SK-N-SH (cell line): ENCODE measurements at regions not wholly inside any gene's neighbourhood (a gene's known extent, or its start where the extent isn't known, plus 50 kb on each side); places are given as distances from the start of the nearest gene placed in this dataset.

Experiments
- CTCF ChIA-PET: fragments of 300-600, 350-600 bp; formaldehyde crosslinking; extraction: SDS; loops from one replicate; lab custom pipeline; 2021; lab: Yijun Ruan, JAX
- POLR2A ChIA-PET: fragments of 350-600 bp; sonication (Branson Sonifier 250); formaldehyde crosslinking; extraction: SDS; loops from one replicate; lab custom pipeline; 2020; ENCODE audit warnings: antibody characterized with exemption, inconsistent platforms; lab: Yijun Ruan, JAX
- DNase-seq: peaks from one replicate; pipeline ENCODE4 v3.0.0; 2012
- H2AFZ ChIP-seq: fragments of 200-600 bp; sonication (generic); 2 replicates; pipeline ENCODE4 v1.8.1; 2016; ENCODE audit warnings: antibody characterized with exemption, mild to moderate bottlenecking, low read depth
- H3F3A ChIP-seq: fragments of 200-600 bp; sonication (generic); replicated peaks from 2 replicates; pipeline ENCODE3; 2016; ENCODE audit warnings: antibody characterized with exemption, mild to moderate bottlenecking; ENCODE audit not compliant: insufficient read depth
- H3K27ac ChIP-seq, 2 experiments: fragments of 200-500 bp in 1 of 2; fragments of 200-600 bp in 1 of 2; sonication (Bioruptor generic) in 1 of 2; sonication (generic), shearing (Covaris generic) in 1 of 2; 2 replicates each; pipeline versions ENCODE4 v1.5.1 to v1.6.1; 2014 to 2016; ENCODE audit warnings: low read depth in 2 of 2, inconsistent platforms in 1 of 2, low read length in 1 of 2, mild to moderate bottlenecking in 1 of 2, mixed read lengths in 1 of 2
- H3K27me3 ChIP-seq: fragments of 200-600 bp; sonication (generic), shearing (Covaris generic); 2 replicates; pipeline ENCODE4 v1.6.1; 2016; ENCODE audit warnings: mixed run types; ENCODE audit not compliant: insufficient read depth
- H3K36me3 ChIP-seq, 2 experiments: fragments of 200-500 bp in 1 of 2; fragments of 200-600 bp in 1 of 2; sonication (Bioruptor generic) in 1 of 2; sonication (generic) in 1 of 2; replicated peaks in 1 of 2; 2 replicates each; pipeline versions ENCODE3 to v1.5.1; 2014 to 2016; ENCODE audit warnings: low read length in 1 of 2, mild to moderate bottlenecking in 1 of 2; ENCODE audit not compliant: insufficient read depth in 2 of 2, control insufficient read depth in 1 of 2
- H3K4me1 ChIP-seq, 2 experiments: fragments of 200-500 bp in 1 of 2; fragments of 200-600 bp in 1 of 2; sonication (Bioruptor generic) in 1 of 2; sonication (generic), shearing (Covaris generic) in 1 of 2; 2 replicates each; pipeline versions ENCODE4 v1.5.1 to v1.6.1; 2014 to 2016; ENCODE audit warnings: low read depth in 1 of 2, low read length in 1 of 2, mixed run types in 1 of 2; ENCODE audit not compliant: insufficient read depth in 2 of 2, control insufficient read depth in 1 of 2
- H3K4me2 ChIP-seq: fragments of 200-600 bp; sonication (generic), shearing (Covaris generic); 2 replicates; pipeline ENCODE4 v1.6.1; 2017; ENCODE audit warnings: mixed run types
- H3K4me3 ChIP-seq, 2 experiments: fragments of 200-500 bp in 1 of 2; fragments of 200-600 bp in 1 of 2; sonication (Bioruptor generic) in 1 of 2; sonication (generic), shearing (Covaris generic) in 1 of 2; 2 replicates each; pipeline versions ENCODE4 v1.5.1 to v1.8.1; 2014 to 2016; ENCODE audit warnings: low read depth in 2 of 2, inconsistent platforms in 1 of 2, low read length in 1 of 2, mild to moderate bottlenecking in 1 of 2, mixed read lengths in 1 of 2, moderate library complexity in 1 of 2
- H3K79me2 ChIP-seq: fragments of 200-600 bp; sonication (generic); 2 replicates; pipeline ENCODE4 v1.8.1; 2017; ENCODE audit warnings: mild to moderate bottlenecking; ENCODE audit not compliant: insufficient read depth
- H3K9ac ChIP-seq: fragments of 200-600 bp; sonication (generic); 2 replicates; pipeline ENCODE4 v1.6.1; 2017; ENCODE audit warnings: mixed run types
- H3K9me2 ChIP-seq: fragments of 200-600 bp; sonication (generic); 2 replicates; pipeline ENCODE4 v1.6.1; 2017; ENCODE audit warnings: mixed run types
- H3K9me3 ChIP-seq: fragments of 200-600 bp; sonication (generic); 2 replicates; pipeline ENCODE4 v1.6.1; 2017; ENCODE audit warnings: mixed run types, mild to moderate bottlenecking, moderate library complexity
- H4K20me1 ChIP-seq: fragments of 200-600 bp; sonication (generic); 2 replicates; pipeline ENCODE4 v1.6.1; 2017; ENCODE audit warnings: mild to moderate bottlenecking, mixed run types; ENCODE audit not compliant: insufficient read depth
- ELF1 ChIP-seq: IDR thresholded peaks from 2 replicates; pipeline ENCODE4 v1.4.0; 2012
- EP300 ChIP-seq, 2 experiments: IDR thresholded peaks; 2 replicates each; pipeline versions ENCODE4 v1.4.0 to v1.6.1; 2012; ENCODE audit warnings: borderline replicate concordance in 1 of 2, low read depth in 1 of 2, low read length in 1 of 2
- FOSL2 ChIP-seq: IDR thresholded peaks from 2 replicates; pipeline ENCODE4 v1.4.0; 2012; ENCODE audit warnings: low read depth, mild to moderate bottlenecking, moderate library complexity, borderline replicate concordance
- MXI1 ChIP-seq: IDR thresholded peaks from 2 replicates; pipeline ENCODE4 v1.6.1; 2012; ENCODE audit warnings: mild to moderate bottlenecking, low read depth, low read length, improper control_type of control experiment
- POLR2AphosphoS5 ChIP-seq: IDR thresholded peaks from 2 replicates; pipeline ENCODE4 v1.6.1; 2012; ENCODE audit warnings: low read depth, low read length
- RAD21 ChIP-seq: IDR thresholded peaks from 2 replicates; pipeline ENCODE4 v1.6.1; 2012; ENCODE audit warnings: mild to moderate bottlenecking, low read length
- RXRA ChIP-seq: IDR thresholded peaks from 2 replicates; pipeline ENCODE4 v1.4.0; 2012; ENCODE audit warnings: low read depth, mild to moderate bottlenecking, borderline replicate concordance
- YY1 ChIP-seq: IDR thresholded peaks from 2 replicates; pipeline ENCODE4 v1.4.0; 2012; ENCODE audit warnings: low read depth, mild to moderate bottlenecking
- WGBS: methylation state at CpG from one replicate; pipeline ENCODE4 v1.1.6; 2017; ENCODE audit warnings: low lambda C conversion rate; 5-methylcytosine and 5-hydroxymethylcytosine counted together
- TF ChIP-seq, protein P1 (sequence below): IDR thresholded peaks from 2 replicates; pipeline ENCODE4 v1.6.1; 2012; ENCODE audit warnings: mild to moderate bottlenecking, low read depth, low read length, moderate library complexity
- TF ChIP-seq, protein P2 (sequence below): fragments of 200-600 bp; sonication (generic); IDR thresholded peaks from 2 replicates; pipeline ENCODE4 v1.6.1; 2017; ENCODE audit warnings: antibody characterized with exemption, mild to moderate bottlenecking, moderate library complexity
- TF ChIP-seq, protein P3 (sequence below): fragments of 150-350 bp; IDR thresholded peaks from 2 replicates; pipeline ENCODE4 v1.6.1; 2016; ENCODE audit warnings: mild to moderate bottlenecking, low read depth, low read length
- TF ChIP-seq, protein P4 (sequence below): IDR thresholded peaks from 2 replicates; pipeline ENCODE4 v1.4.0; 2012; ENCODE audit warnings: low read depth, borderline replicate concordance

GRCh38 chrX:56025872-56026571 lies 206.1 kb upstream of the KLF8 start:
- Histone ChIP-seq H3K4me1 (no peaks in the 10 kb centered on the region), H3K4me3 (no peak overlapping the region), H4K20me1 (no peaks in the 10 kb centered on the region), H2AFZ (no peak overlapping the region), H3K9me3 (no peaks in the 10 kb centered on the region), H3K4me2 (no peak overlapping the region), H3K27me3 (no peaks in the 10 kb centered on the region; the same call in 1 of the 2 replicates), H3K36me3 (no peaks in the 10 kb centered on the region), H3K27ac (no peak overlapping the region), H3K79me2 (no peaks in the 10 kb centered on the region), H3K9me2 (no peaks in the 10 kb centered on the region), H3F3A (no peaks in the 10 kb centered on the region), H3K9ac (no peak overlapping the region)
- 12% methylated on average over 11 of the region's 11 CpGs for WGBS
- DNase-seq = no peak
- ChIA-PET CTCF (no interaction called here), POLR2A (no interaction called here)
- TF ChIP-seq ELF1 (peak; percentile 53), MXI1 (no peak), POLR2AphosphoS5 (no peak), EP300 (IDR thresholded peaks at IDR 0.05; ENCODE audit: borderline replicate concordance in 1 of 2, low read depth in 1 of 2, low read length in 1 of 2) (no peak), FOSL2 (no peak)
- TF ChIP-seq, protein P1, sequence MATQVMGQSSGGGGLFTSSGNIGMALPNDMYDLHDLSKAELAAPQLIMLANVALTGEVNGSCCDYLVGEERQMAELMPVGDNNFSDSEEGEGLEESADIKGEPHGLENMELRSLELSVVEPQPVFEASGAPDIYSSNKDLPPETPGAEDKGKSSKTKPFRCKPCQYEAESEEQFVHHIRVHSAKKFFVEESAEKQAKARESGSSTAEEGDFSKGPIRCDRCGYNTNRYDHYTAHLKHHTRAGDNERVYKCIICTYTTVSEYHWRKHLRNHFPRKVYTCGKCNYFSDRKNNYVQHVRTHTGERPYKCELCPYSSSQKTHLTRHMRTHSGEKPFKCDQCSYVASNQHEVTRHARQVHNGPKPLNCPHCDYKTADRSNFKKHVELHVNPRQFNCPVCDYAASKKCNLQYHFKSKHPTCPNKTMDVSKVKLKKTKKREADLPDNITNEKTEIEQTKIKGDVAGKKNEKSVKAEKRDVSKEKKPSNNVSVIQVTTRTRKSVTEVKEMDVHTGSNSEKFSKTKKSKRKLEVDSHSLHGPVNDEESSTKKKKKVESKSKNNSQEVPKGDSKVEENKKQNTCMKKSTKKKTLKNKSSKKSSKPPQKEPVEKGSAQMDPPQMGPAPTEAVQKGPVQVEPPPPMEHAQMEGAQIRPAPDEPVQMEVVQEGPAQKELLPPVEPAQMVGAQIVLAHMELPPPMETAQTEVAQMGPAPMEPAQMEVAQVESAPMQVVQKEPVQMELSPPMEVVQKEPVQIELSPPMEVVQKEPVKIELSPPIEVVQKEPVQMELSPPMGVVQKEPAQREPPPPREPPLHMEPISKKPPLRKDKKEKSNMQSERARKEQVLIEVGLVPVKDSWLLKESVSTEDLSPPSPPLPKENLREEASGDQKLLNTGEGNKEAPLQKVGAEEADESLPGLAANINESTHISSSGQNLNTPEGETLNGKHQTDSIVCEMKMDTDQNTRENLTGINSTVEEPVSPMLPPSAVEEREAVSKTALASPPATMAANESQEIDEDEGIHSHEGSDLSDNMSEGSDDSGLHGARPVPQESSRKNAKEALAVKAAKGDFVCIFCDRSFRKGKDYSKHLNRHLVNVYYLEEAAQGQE = no peak
- TF ChIP-seq, protein P2, sequence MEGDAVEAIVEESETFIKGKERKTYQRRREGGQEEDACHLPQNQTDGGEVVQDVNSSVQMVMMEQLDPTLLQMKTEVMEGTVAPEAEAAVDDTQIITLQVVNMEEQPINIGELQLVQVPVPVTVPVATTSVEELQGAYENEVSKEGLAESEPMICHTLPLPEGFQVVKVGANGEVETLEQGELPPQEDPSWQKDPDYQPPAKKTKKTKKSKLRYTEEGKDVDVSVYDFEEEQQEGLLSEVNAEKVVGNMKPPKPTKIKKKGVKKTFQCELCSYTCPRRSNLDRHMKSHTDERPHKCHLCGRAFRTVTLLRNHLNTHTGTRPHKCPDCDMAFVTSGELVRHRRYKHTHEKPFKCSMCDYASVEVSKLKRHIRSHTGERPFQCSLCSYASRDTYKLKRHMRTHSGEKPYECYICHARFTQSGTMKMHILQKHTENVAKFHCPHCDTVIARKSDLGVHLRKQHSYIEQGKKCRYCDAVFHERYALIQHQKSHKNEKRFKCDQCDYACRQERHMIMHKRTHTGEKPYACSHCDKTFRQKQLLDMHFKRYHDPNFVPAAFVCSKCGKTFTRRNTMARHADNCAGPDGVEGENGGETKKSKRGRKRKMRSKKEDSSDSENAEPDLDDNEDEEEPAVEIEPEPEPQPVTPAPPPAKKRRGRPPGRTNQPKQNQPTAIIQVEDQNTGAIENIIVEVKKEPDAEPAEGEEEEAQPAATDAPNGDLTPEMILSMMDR = peak; percentile 31; the same call in 1 of the 2 replicates
- TF ChIP-seq, protein P3, sequence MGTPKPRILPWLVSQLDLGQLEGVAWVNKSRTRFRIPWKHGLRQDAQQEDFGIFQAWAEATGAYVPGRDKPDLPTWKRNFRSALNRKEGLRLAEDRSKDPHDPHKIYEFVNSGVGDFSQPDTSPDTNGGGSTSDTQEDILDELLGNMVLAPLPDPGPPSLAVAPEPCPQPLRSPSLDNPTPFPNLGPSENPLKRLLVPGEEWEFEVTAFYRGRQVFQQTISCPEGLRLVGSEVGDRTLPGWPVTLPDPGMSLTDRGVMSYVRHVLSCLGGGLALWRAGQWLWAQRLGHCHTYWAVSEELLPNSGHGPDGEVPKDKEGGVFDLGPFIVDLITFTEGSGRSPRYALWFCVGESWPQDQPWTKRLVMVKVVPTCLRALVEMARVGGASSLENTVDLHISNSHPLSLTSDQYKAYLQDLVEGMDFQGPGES = no peak

DNA sequence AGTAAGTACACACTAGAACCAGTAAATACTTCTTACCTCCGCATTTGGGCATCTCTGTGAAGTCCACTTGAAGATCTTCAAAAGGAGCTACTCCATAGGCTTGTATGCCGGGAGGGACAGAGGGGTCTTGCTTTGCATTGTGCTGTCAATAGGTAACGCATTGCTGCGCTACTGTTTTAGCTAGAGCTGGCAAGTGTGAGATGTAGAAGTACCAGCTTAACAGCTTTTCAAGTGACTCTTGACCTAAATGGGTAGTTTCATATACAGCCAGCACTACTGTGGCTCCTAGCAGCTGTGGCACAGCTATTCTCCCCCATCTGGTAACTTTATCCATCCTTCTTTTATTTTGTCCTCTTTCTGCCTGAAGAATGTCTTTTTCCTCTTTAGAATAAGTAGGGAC lies 205.3 kb upstream of the KLF8 start:
- Histone ChIP-seq H3K9ac (no peak overlapping the region), H2AFZ (no peak overlapping the region), H4K20me1 (no peaks in the 10 kb centered on the region), H3K27me3 (peaks cover 5% of the 10 kb centered on the region; the same call in 1 of the 2 replicates), H3K4me2 (no peak overlapping the region), H3K4me1 (no peaks in the 10 kb centered on the region), H3K36me3 (no peaks in the 10 kb centered on the region), H3K4me3 (no peak overlapping the region), H3K9me2 (no peaks in the 10 kb centered on the region), H3K9me3 (no peaks in the 10 kb centered on the region), H3F3A (no peaks in the 10 kb centered on the region), H3K79me2 (no peaks in the 10 kb centered on the region), H3K27ac (no peak overlapping the region)
- ChIA-PET POLR2A (interaction anchor here (1.1 kb wide), 1 partner anchor 30 kb away, joined by 3 read pairs; no protein-coding TSS in a partner anchor), CTCF (no interaction called here)
- no peak for DNase-seq
- WGBS = 16% methylated on average over 4 of the region's 4 CpGs
- TF ChIP-seq YY1 = no peak
- TF ChIP-seq EP300 (IDR thresholded peaks at IDR 0.05; ENCODE audit: borderline replicate concordance in 1 of 2, low read depth in 1 of 2, low read length in 1 of 2) = no peak
- TF ChIP-seq, protein P4, sequence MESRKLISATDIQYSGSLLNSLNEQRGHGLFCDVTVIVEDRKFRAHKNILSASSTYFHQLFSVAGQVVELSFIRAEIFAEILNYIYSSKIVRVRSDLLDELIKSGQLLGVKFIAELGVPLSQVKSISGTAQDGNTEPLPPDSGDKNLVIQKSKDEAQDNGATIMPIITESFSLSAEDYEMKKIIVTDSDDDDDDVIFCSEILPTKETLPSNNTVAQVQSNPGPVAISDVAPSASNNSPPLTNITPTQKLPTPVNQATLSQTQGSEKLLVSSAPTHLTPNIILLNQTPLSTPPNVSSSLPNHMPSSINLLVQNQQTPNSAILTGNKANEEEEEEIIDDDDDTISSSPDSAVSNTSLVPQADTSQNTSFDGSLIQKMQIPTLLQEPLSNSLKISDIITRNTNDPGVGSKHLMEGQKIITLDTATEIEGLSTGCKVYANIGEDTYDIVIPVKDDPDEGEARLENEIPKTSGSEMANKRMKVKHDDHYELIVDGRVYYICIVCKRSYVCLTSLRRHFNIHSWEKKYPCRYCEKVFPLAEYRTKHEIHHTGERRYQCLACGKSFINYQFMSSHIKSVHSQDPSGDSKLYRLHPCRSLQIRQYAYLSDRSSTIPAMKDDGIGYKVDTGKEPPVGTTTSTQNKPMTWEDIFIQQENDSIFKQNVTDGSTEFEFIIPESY = no peak
- TF ChIP-seq, protein P3 = no peak
- no peak for TF ChIP-seq RXRA
- no peak for TF ChIP-seq RAD21
